HT-29 (cell line): ENCODE measurements at regions not wholly inside any gene's neighbourhood (a gene's known extent, or its start where the extent isn't known, plus 50 kb on each side); places are given as distances from the start of the nearest gene placed in this dataset. TPM values are rescaled to one million over a fixed set of nuclear protein-coding genes. Genes with fewer than 3 reads are reported as not detected.
"Not testable (repeated sequence)": the region's sequence is repeated elsewhere in the genome, so short reads cannot be mapped to it uniquely, and the experiment has no call there.

Source experiments
- DNase-seq: peaks from one replicate; pipeline ENCODE4 v3.0.0-alpha.2; 2015; ENCODE audit warnings: low spot score
- small RNA-seq: library from RNA; depleted of rRNA; stranded (forward); fragments of <200 nt; gene quantifications from one replicate; pipeline ENCODE3, GENCODE V24; 2014

DNA sequence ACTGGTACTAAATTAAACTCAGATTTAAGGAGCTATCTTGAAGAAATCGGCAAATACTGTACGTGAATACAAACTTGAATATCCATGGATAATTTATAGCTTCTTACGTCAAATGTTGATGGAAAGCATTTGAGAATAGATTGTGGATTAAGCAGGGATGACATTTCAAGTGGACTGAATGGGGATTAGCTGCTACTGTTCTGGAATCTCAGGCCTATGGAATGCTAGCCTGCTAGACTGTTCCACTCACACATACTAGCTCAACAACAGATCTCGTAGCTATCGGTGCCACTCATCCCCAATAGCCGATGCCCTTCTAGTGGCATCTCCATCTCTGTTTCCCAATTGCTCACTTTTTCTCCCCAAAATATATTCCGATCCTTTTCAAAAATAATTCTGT, 62.0 kb upstream of the USP25 start:
- no peak for DNase-seq

GRCh38 chr21:15669247-15669646, 60.5 kb upstream of the USP25 start:
- no peak for DNase-seq

- DNase-seq, result no peak
These were observed 58.6 kb upstream of the USP25 start for GRCh38 chr21:15671188-15671587.

- not testable (repeated sequence) for DNase-seq
These were observed 57.2 kb upstream of the USP25 start for GRCh38 chr21:15672578-15672977.

- no peak for DNase-seq
These were observed 52.8 kb upstream of the USP25 start for GRCh38 chr21:15676935-15677334.

GRCh38 chr21:15679630-15680029, 50.2 kb upstream of the USP25 start:
- no peak for DNase-seq

Small RNA genes in the stretch of these regions (small RNA-seq; reads per million reads assigned to genes)
- gene AF246928.1, result not detected
- gene CYCSP42, result not detected
- gene RNU6-1326P, result not detected
